Stomach (tissue), 8 donors: ENCODE measurements at regions not wholly inside any gene's neighbourhood (a gene's known extent, or its start where the extent isn't known, plus 50 kb on each side); places are given as distances from the start of the nearest gene placed in this dataset.

Source experiments
- DNase-seq, 2 donors: peaks; one replicate each; pipeline versions ENCODE4 v3.0.0 to v3.0.0-alpha.2; 2013 to 2019
- H3K27ac ChIP-seq, 5 donors: fragments of 200-600 bp in 4 of 5; sonication (generic) in 4 of 5; one replicate each; pipeline ENCODE4 v1.5.1; 2013 to 2019; ENCODE audit warnings: mild to moderate bottlenecking in 1 of 5, moderate library complexity in 1 of 5
- H3K27me3 ChIP-seq, 3 donors: fragments of 200-600 bp; sonication (generic); one replicate each; pipeline ENCODE4 v1.5.1; 2017 to 2019; ENCODE audit warnings: mixed run types in 1 of 3
- H3K36me3 ChIP-seq, 4 donors: fragments of 200-600 bp; sonication (generic); 1 replicate in 3 of 4; 2 replicates in 1 of 4; pipeline ENCODE4 v1.5.1; 2016 to 2019
- H3K4me1 ChIP-seq, 4 donors: fragments of 200-600 bp; sonication (generic); one replicate each; pipeline ENCODE4 v1.5.1; 2016 to 2019
- H3K4me3 ChIP-seq, 4 donors: fragments of 200-600 bp; sonication (generic) in 3 of 4; one replicate each; pipeline ENCODE4 v1.5.1; 2016 to 2019; ENCODE audit warnings: mild to moderate bottlenecking in 1 of 4
- H3K9me3 ChIP-seq, 4 donors: fragments of 200-600 bp; sonication (generic); one replicate each; pipeline ENCODE4 v1.5.1; 2016 to 2019
- CTCF ChIP-seq, 7 experiments: fragments of 450-650 bp in 4 of 7; fragments of 200-600 bp in 3 of 7; sonication (generic) in 3 of 7; IDR thresholded peaks; one replicate each; pipeline ENCODE4 v1.5.1; 2016 to 2019; ENCODE audit warnings: antibody characterized with exemption in 7 of 7, control low read depth in 2 of 7, mild to moderate bottlenecking in 1 of 7
- EP300 ChIP-seq: sonication (generic); formaldehyde crosslinking; IDR thresholded peaks from one replicate; pipeline ENCODE4 v1.6.1; 2017; ENCODE audit warnings: antibody characterized with exemption
- POLR2A ChIP-seq, 4 donors: fragments of 450-650 bp; IDR thresholded peaks; one replicate each; pipeline ENCODE4 v1.6.1; 2016; ENCODE audit warnings: antibody characterized with exemption in 4 of 4, control low read depth in 2 of 4, mild to moderate bottlenecking in 1 of 4, moderate library complexity in 1 of 4
- POLR2AphosphoS5 ChIP-seq, 3 donors: sonication (generic); formaldehyde crosslinking; IDR thresholded peaks; one replicate each; pipeline ENCODE4 v1.6.1; 2016; ENCODE audit warnings: antibody characterized with exemption in 3 of 3
- WGBS, 5 donors: extraction: QIAGEN DNeasy Blood & Tissue Kit in 3 of 5; methylation state at CpG; one replicate each; pipeline versions ENCODE4 v1.1.5 to v1.1.7; 2013 to 2018; 5-methylcytosine and 5-hydroxymethylcytosine counted together
- intact Hi-C: fragments of 100-400 bp; cut with DNase I; formaldehyde crosslinking; loops from one replicate; pipeline ENCODE4 v1.15.1; 2023; ENCODE audit warnings: low total_unique reads
- donor health status: healthy with polysubstance abuse.
- donor health status: Bipolar disorder and iron deficiency.
- donor health status: healthy.

GRCh38 chr2:33791625-33792024 lies 192.5 kb upstream of the FAM98A start:
- 79 to 93% (median 91%) methylated on average over 3 of the region's 3 CpGs for WGBS, 5 donors

DNA sequence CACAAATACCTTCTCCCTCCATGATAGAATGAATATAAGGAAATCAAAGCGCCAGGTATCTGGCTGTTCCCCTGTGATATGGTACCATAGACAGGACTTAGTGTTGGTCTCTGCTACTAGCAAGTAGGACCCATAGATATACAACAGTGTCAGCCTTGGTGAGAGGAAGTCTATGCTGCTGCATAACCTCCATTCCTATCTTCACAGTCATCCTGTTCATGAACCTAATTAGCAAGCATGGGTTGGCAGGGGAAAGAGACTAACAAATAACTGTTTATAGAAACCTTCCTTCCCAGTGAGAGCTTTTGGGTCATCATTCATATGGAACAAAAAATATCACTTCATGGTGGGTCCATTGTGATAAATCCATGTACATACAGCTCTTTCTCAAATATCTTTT lies 188.9 kb upstream of the FAM98A start:
- DNase-seq = no peak
- Histone ChIP-seq H3K27ac (no peak overlapping the region), H3K4me1 (no peaks in the 10 kb centered on the region), H3K27me3 (no peaks in the 10 kb centered on the region), H3K4me3 (no peak overlapping the region), H3K36me3 (no peaks in the 10 kb centered on the region), H3K9me3 (no peaks in the 10 kb centered on the region)
- TF ChIP-seq EP300 (no peak), POLR2AphosphoS5 (IDR thresholded peaks at IDR 0.05) (no peak), POLR2A (IDR thresholded peaks at IDR 0.05) (no peak), CTCF (IDR thresholded peaks at IDR 0.05) (no peak)
- intact Hi-C loops = no loop called here
- 48 to 100% (median 93%) methylated on average over 1 of the region's 1 CpG for WGBS, 5 donors

More at GRCh38 chr2:33791625-33792024, 192.5 kb upstream of the FAM98A start:
- no peak for DNase-seq
- intact Hi-C loops = no loop called here
- no peaks in the 10 kb centered on the region for H3K36me3 ChIP-seq
- H3K27ac ChIP-seq = no peak overlapping the region
- TF ChIP-seq POLR2A (IDR thresholded peaks at IDR 0.05) = no peak
- TF ChIP-seq POLR2AphosphoS5 (IDR thresholded peaks at IDR 0.05) = no peak
- no peak for TF ChIP-seq EP300
- no peak overlapping the region for H3K4me3 ChIP-seq
- no peaks in the 10 kb centered on the region for H3K9me3 ChIP-seq
- no peaks in the 10 kb centered on the region for H3K27me3 ChIP-seq
- H3K4me1 ChIP-seq = no peaks in the 10 kb centered on the region

- TF ChIP-seq CTCF (IDR thresholded peaks at IDR 0.05) = no peak
- TF ChIP-seq POLR2A (IDR thresholded peaks at IDR 0.05) = no peak
- no peak for TF ChIP-seq EP300
- TF ChIP-seq POLR2AphosphoS5 (IDR thresholded peaks at IDR 0.05) = no peak
- no peaks in the 10 kb centered on the region for H3K27me3 ChIP-seq
- intact Hi-C loops = no loop called here
- H3K4me1 ChIP-seq = no peaks in the 10 kb centered on the region
- no peak overlapping the region for H3K4me3 ChIP-seq
- H3K27ac ChIP-seq = no peak overlapping the region
- H3K36me3 ChIP-seq = no peaks in the 10 kb centered on the region
- H3K9me3 ChIP-seq = no peaks in the 10 kb centered on the region
- DNase-seq = no peak
- 81 to 89% (median 89%) methylated on average over 5 of the region's 5 CpGs for WGBS, 5 donors
These were observed 187.8 kb upstream of the FAM98A start for GRCh38 chr2:33786881-33787280.

- TF ChIP-seq POLR2A (IDR thresholded peaks at IDR 0.05) (no peak), EP300 (no peak), POLR2AphosphoS5 (IDR thresholded peaks at IDR 0.05) (no peak), CTCF (IDR thresholded peaks at IDR 0.05) (no peak)
- Histone ChIP-seq H3K4me3 (no peak overlapping the region), H3K27me3 (no peaks in the 10 kb centered on the region), H3K36me3 (no peaks in the 10 kb centered on the region), H3K9me3 (no peaks in the 10 kb centered on the region), H3K4me1 (no peaks in the 10 kb centered on the region), H3K27ac (no peak overlapping the region)
- 79 to 86% (median 85%) methylated on average over 4 of the region's 4 CpGs for WGBS, 5 donors
- no peak for DNase-seq
- intact Hi-C loops = no loop called here
These were observed 186.4 kb upstream of the FAM98A start for GRCh38 chr2:33785201-33786106.

DNA sequence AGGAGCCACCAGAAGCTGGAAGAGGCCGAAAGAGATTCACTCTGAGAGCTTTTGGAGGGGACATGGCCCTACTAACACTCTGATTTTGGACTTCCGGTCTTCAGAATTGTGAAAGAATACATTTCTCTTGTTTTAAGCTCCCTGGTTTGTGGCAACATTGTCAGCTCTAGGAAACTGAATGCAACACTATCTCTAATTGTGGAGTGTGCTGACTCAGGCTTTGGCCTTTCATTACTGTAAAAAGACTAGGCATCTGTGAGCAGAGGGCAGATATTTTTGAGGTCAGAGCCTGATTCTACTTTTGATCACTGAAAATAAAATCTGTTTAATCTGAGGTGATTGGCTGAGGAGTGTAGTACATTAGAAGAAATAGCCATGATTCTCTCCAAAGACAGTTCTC lies 185.4 kb upstream of the FAM98A start:
- intact Hi-C loops = no loop called here
- Histone ChIP-seq H3K36me3 (no peaks in the 10 kb centered on the region), H3K4me1 (no peaks in the 10 kb centered on the region), H3K27me3 (no peaks in the 10 kb centered on the region), H3K9me3 (no peaks in the 10 kb centered on the region), H3K27ac (no peak overlapping the region), H3K4me3 (no peak overlapping the region)
- TF ChIP-seq CTCF (IDR thresholded peaks at IDR 0.05) (no peak), POLR2AphosphoS5 (IDR thresholded peaks at IDR 0.05) (no peak), EP300 (no peak), POLR2A (IDR thresholded peaks at IDR 0.05) (no peak)
- DNase-seq = no peak
- WGBS, 5 donors = 69 to 91% (median 81%) methylated on average over 2 of the region's 2 CpGs
